CD4-positive, alpha-beta T cell treated with Interleukin-10 for 1 hour (primary cell): ENCODE measurements at regions not wholly inside any gene's neighbourhood (a gene's known extent, or its start where the extent isn't known, plus 50 kb on each side); places are given as distances from the start of the nearest gene placed in this dataset.

Experiments used
- DNase-seq: peaks from one replicate; pipeline ENCODE4 v3.0.0-alpha.2; 2020

GRCh38 chr9:135240871-135241311, 153.4 kb downstream of the OLFM1 start:
- DNase-seq, result no peak

GRCh38 chr9:135241381-135242048, 154.0 kb downstream of the OLFM1 start:
- DNase-seq, result no peak

GRCh38 chr9:135242049-135242396, 154.6 kb downstream of the OLFM1 start:
- DNase-seq, result no peak

GRCh38 chr9:135242406-135242805, 154.9 kb downstream of the OLFM1 start:
- no peak for DNase-seq

- no peak for DNase-seq
Observed at GRCh38 chr9:135243201-135244190, 156.0 kb downstream of the OLFM1 start.

GRCh38 chr9:135244271-135245221, 157.1 kb downstream of the OLFM1 start:
- DNase-seq, result no peak

- no peak for DNase-seq
Observed at GRCh38 chr9:135245482-135246247, 158.2 kb downstream of the OLFM1 start.

GRCh38 chr9:135246248-135247205, 159.1 kb downstream of the OLFM1 start:
- no peak for DNase-seq

- DNase-seq, result no peak
Observed at GRCh38 chr9:135247227-135247930, 159.9 kb downstream of the OLFM1 start.

- no peak for DNase-seq
Observed at GRCh38 chr9:135248111-135248510, 160.6 kb downstream of the OLFM1 start.

- no peak for DNase-seq
Observed at GRCh38 chr9:135248721-135249120, 161.3 kb downstream of the OLFM1 start.

- no peak for DNase-seq
Observed at GRCh38 chr9:135249191-135249590, 161.7 kb downstream of the OLFM1 start.

GRCh38 chr9:135249711-135250110, 162.2 kb downstream of the OLFM1 start:
- DNase-seq, result no peak

- DNase-seq, result no peak
Observed at GRCh38 chr9:135251331-135251761, 163.9 kb downstream of the OLFM1 start.

- DNase-seq, result no peak
Observed at GRCh38 chr9:135251996-135252760, 164.7 kb downstream of the OLFM1 start.

- no peak for DNase-seq
Observed at GRCh38 chr9:135252980-135253304, 165.5 kb downstream of the OLFM1 start.

GRCh38 chr9:135253305-135254004, 166.0 kb downstream of the OLFM1 start:
- DNase-seq, result no peak

GRCh38 chr9:135254176-135255032, 166.9 kb downstream of the OLFM1 start:
- DNase-seq, result no peak
